ENCODE measurements at regions not wholly inside any gene's neighbourhood (a gene's known extent, or its start where the extent isn't known, plus 50 kb on each side); places are given as distances from the start of the nearest gene placed in this dataset.

- H3K4me1 ChIP-seq (replicated peaks in 1 of 4; ENCODE audit: control insufficient read depth in 3 of 4, insufficient read depth in 4 of 4, low read length in 3 of 4) = no peaks in the 10 kb centered on the region
- no peak overlapping the region for H2AFZ ChIP-seq (ENCODE audit: low read length)
- H2AK5ac ChIP-seq (ENCODE audit: low read depth, low read length) = no peak overlapping the region
- H3K23ac ChIP-seq (ENCODE audit: insufficient read length) = no peak overlapping the region
- POLR2A ChIA-PET (ENCODE audit: partially characterized antibody) = no interaction called here
- H3K79me1 ChIP-seq (ENCODE audit: low read depth, low read length) = no peaks in the 10 kb centered on the region
- H3K27ac ChIP-seq (ENCODE audit: low read depth, low read length) = no peak overlapping the region
- H3K56ac ChIP-seq (replicated peaks; ENCODE audit: insufficient read length, low read depth, low read length) = no peak overlapping the region
- no peak overlapping the region for H2BK5ac ChIP-seq (ENCODE audit: low read depth, low read length)
- H3K36me3 ChIP-seq (ENCODE audit: control insufficient read depth in 2 of 4, insufficient read depth in 4 of 4, low read length in 3 of 4) = peaks cover 0 to 2% (median 0%) of the 10 kb centered on the region in 4 experiments; a peak in 1 of 8 replicates
- no peaks in the 10 kb centered on the region for H3K23me2 ChIP-seq (ENCODE audit: low read depth, low read length)
- CTCF ChIA-PET (ENCODE audit: partially characterized antibody) = interaction anchor here (1.4 kb wide), 1 partner anchor 10 kb away, joined by 4 read pairs; no protein-coding TSS in a partner anchor
- H4K20me1 ChIP-seq (replicated peaks in 1 of 2; ENCODE audit: control insufficient read depth in 1 of 2, insufficient read depth in 2 of 2, low read length in 2 of 2) = no peaks in the 10 kb centered on the region
- H3K18ac ChIP-seq (ENCODE audit: extremely low read depth, low read length) = no peak overlapping the region
- H2BK12ac ChIP-seq (ENCODE audit: low read depth, low read length) = no peak overlapping the region
- no peak overlapping the region for H4K91ac ChIP-seq (replicated peaks; ENCODE audit: insufficient read length, low read length)
- no peak for DNase-seq (ENCODE audit: low read depth in 1 of 2, low spot score in 2 of 2)
- H2BK15ac ChIP-seq (ENCODE audit: low read length) = no peak overlapping the region
- no peak overlapping the region for H3K9ac ChIP-seq (replicated peaks in 1 of 4; ENCODE audit: extremely low read depth in 1 of 4, low read depth in 3 of 4, low read length in 3 of 4)
- no peaks in the 10 kb centered on the region for H3K27me3 ChIP-seq (replicated peaks in 1 of 4; ENCODE audit: control insufficient read depth in 3 of 4, extremely low read depth in 1 of 4, insufficient read depth in 3 of 4, low read length in 3 of 4)
- no peak overlapping the region for H4K5ac ChIP-seq (ENCODE audit: insufficient read length, low read depth, low read length)
- H3K4me2 ChIP-seq (ENCODE audit: insufficient read depth in 1 of 2, low read depth in 2 of 2, low read length in 2 of 2) = no peak overlapping the region
- no peak overlapping the region for H3K4ac ChIP-seq (replicated peaks; ENCODE audit: insufficient read length, low read depth, low read length)
- no peak for FAIRE-seq
- H3K79me2 ChIP-seq (ENCODE audit: control insufficient read depth in 1 of 2, insufficient read depth in 2 of 2, low read length in 2 of 2) = no peaks in the 10 kb centered on the region
- WGBS, 2 experiments (ENCODE audit: extremely low coverage in 1 of 2, insufficient coverage in 1 of 2, insufficient read length in 1 of 2, insufficient replicate concordance in 2 of 2, low coverage in 1 of 2, low lambda C conversion rate in 2 of 2, missing lambda C conversion rate in 1 of 2) = 94% methylated on average over 5 of the region's 6 CpGs; no CpG with 5 or more reads in 1 of the 2 experiments
- H3K14ac ChIP-seq (ENCODE audit: insufficient read length) = no peak overlapping the region
- H4K8ac ChIP-seq (ENCODE audit: extremely low read depth, insufficient read depth, low read length) = no peak overlapping the region
- H3K4me3 ChIP-seq (ENCODE audit: extremely low read depth in 1 of 4, insufficient read depth in 2 of 4, low read depth in 3 of 4, low read length in 4 of 4) = no peak overlapping the region
- no peak overlapping the region for H2BK20ac ChIP-seq (ENCODE audit: low read length)
- no peaks in the 10 kb centered on the region; a peak in 1 of 4 replicates for H3K9me3 ChIP-seq (ENCODE audit: insufficient read depth in 2 of 2, low read depth in 1 of 2, low read length in 1 of 2)
- no peak overlapping the region for H2BK120ac ChIP-seq (replicated peaks; ENCODE audit: low read depth, low read length)
- no peak for TF ChIP-seq JUND (IDR thresholded peaks at IDR 0.05; ENCODE audit: low read length)
- no peak for TF ChIP-seq JUN (IDR thresholded peaks at IDR 0.05; ENCODE audit: low read depth, low read length)
- no peak for TF ChIP-seq POLR2AphosphoS5 (IDR thresholded peaks at IDR 0.05; ENCODE audit: low read depth, low read length)
Observed at GRCh38 chr7:94161476-94161875, 157.3 kb upstream of the BET1 start.

Measured in H1 (cell line).